PC-9 (cell line): ENCODE measurements at regions not wholly inside any gene's neighbourhood (a gene's known extent, or its start where the extent isn't known, plus 50 kb on each side); places are given as distances from the start of the nearest gene placed in this dataset.

Experiments
- BruUV-seq: library from RNA; stranded (reverse); fragments of 400-500 nt; replicated peaks from 2 replicates; lab custom pipeline; 2021; lab: Mats Ljungman, UMichigan
- CTCF ChIA-PET: fragments of 300-600 bp; sonication (Branson Sonifier 250); formaldehyde crosslinking; loops from one replicate; lab custom pipeline; 2022; ENCODE audit warnings: antibody characterized with exemption; lab: Charles Lee
- POLR2A ChIA-PET: fragments of 300-600 bp; sonication (Branson Sonifier 250); formaldehyde crosslinking; loops from one replicate; lab custom pipeline; 2022; ENCODE audit warnings: antibody characterized with exemption; ENCODE audit not compliant: unreplicated experiment; lab: Charles Lee
- DNase-seq, 2 experiments: peaks; one replicate each; pipeline versions ENCODE4 v3.0.0 to v3.0.0-alpha.2; 2015 to 2022; ENCODE audit warnings: mixed read lengths in 1 of 2
- H2AFZ ChIP-seq: fragments of 200-600 bp; sonication (generic); 2 replicates; pipeline ENCODE4 v1.8.1; 2017; ENCODE audit warnings: antibody characterized with exemption
- H3F3A ChIP-seq: fragments of 200-600 bp; sonication (generic); 2 replicates; pipeline ENCODE4 v1.8.1; 2017; ENCODE audit warnings: antibody characterized with exemption, mild to moderate bottlenecking, low read depth; ENCODE audit not compliant: insufficient read depth
- H3K27ac ChIP-seq: fragments of 200-600 bp; sonication (generic); 2 replicates; pipeline ENCODE4 v1.6.1; 2016; ENCODE audit warnings: mixed run types
- H3K27me3 ChIP-seq: fragments of 200-600 bp; sonication (generic); 2 replicates; pipeline ENCODE4 v1.6.1; 2016; ENCODE audit warnings: low read depth, mixed run types; ENCODE audit not compliant: insufficient read depth
- H3K36me3 ChIP-seq: fragments of 200-600 bp; sonication (generic); 2 replicates; pipeline ENCODE4 v1.6.1; 2016; ENCODE audit warnings: low read depth, mixed run types
- H3K4me1 ChIP-seq: fragments of 200-600 bp; sonication (generic); replicated peaks from 2 replicates; pipeline ENCODE4 v1.6.1; 2016; ENCODE audit warnings: mixed run types; ENCODE audit not compliant: insufficient read depth
- H3K4me2 ChIP-seq: fragments of 200-600 bp; sonication (generic); 2 replicates; pipeline ENCODE4 v1.6.1; 2017; ENCODE audit warnings: mixed run types
- H3K4me3 ChIP-seq: fragments of 200-600 bp; sonication (generic); 2 replicates; pipeline ENCODE4 v1.6.1; 2016; ENCODE audit warnings: mixed run types
- H3K79me2 ChIP-seq: fragments of 200-600 bp; sonication (generic); 2 replicates; pipeline ENCODE4 v1.6.1; 2017; ENCODE audit warnings: low read depth, mixed run types
- H3K9me2 ChIP-seq: fragments of 200-600 bp; sonication (generic); 2 replicates; pipeline ENCODE4 v1.8.1; 2017; ENCODE audit warnings: mild to moderate bottlenecking; ENCODE audit not compliant: insufficient read depth
- H3K9me3 ChIP-seq: fragments of 200-600 bp; sonication (generic); 2 replicates; pipeline ENCODE4 v1.8.1; 2016; ENCODE audit warnings: low read depth; ENCODE audit not compliant: insufficient read depth
- H4K20me1 ChIP-seq: fragments of 200-600 bp; sonication (generic); 2 replicates; pipeline ENCODE4 v1.8.1; 2017; ENCODE audit not compliant: insufficient read depth
- EZH2 ChIP-seq: fragments of 200-600 bp; sonication (generic); IDR thresholded peaks from 2 replicates; pipeline ENCODE4 v1.8.0; 2017; ENCODE audit warnings: antibody characterized with exemption, low read depth
- intact Hi-C: fragments of 100-400 bp; cut with micrococcal nuclease; formaldehyde crosslinking; loops from one replicate; pipeline ENCODE4 v1.10.0; 2022; ENCODE audit not compliant: unreplicated experiment
- TF ChIP-seq, protein P1 (sequence below): fragments of 200-600 bp; sonication (generic); conservative IDR thresholded peaks from 2 replicates; pipeline ENCODE4 v1.6.1; 2017; ENCODE audit warnings: mixed run types, antibody characterized with exemption, mild to moderate bottlenecking, moderate library complexity

DNA sequence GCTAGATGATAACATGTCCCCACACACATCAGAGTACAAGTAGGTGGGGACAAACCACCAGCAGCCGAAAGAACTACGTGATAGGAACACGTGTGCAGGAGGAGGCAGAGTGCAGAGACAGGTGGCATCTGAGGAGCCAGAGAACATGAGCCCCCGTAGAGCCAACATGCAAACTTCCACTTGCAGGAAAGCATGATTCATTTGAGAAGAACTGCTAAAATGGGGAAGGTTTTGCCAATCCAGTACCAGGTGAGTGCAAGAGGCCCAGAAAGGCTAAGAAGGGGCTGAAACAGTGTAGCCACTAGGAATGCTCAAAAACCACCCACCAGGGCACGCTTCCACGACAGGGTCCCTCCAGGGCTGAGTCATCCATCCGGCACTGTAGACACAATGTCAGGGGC, 149.8 kb upstream of the TENM3 start:
- Histone ChIP-seq H3K4me1 (no peaks in the 10 kb centered on the region), H4K20me1 (no peaks in the 10 kb centered on the region), H3K27ac (no peak overlapping the region), H3K9me2 (no peaks in the 10 kb centered on the region), H3K4me2 (no peak overlapping the region), H3K36me3 (no peaks in the 10 kb centered on the region), H2AFZ (no peak overlapping the region), H3K27me3 (no peaks in the 10 kb centered on the region), H3K4me3 (no peak overlapping the region), H3F3A (no peaks in the 10 kb centered on the region), H3K9me3 (no peaks in the 10 kb centered on the region), H3K79me2 (no peaks in the 10 kb centered on the region)
- TF ChIP-seq EZH2 = no peak
- TF ChIP-seq, protein P1, sequence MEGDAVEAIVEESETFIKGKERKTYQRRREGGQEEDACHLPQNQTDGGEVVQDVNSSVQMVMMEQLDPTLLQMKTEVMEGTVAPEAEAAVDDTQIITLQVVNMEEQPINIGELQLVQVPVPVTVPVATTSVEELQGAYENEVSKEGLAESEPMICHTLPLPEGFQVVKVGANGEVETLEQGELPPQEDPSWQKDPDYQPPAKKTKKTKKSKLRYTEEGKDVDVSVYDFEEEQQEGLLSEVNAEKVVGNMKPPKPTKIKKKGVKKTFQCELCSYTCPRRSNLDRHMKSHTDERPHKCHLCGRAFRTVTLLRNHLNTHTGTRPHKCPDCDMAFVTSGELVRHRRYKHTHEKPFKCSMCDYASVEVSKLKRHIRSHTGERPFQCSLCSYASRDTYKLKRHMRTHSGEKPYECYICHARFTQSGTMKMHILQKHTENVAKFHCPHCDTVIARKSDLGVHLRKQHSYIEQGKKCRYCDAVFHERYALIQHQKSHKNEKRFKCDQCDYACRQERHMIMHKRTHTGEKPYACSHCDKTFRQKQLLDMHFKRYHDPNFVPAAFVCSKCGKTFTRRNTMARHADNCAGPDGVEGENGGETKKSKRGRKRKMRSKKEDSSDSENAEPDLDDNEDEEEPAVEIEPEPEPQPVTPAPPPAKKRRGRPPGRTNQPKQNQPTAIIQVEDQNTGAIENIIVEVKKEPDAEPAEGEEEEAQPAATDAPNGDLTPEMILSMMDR = no peak
- intact Hi-C loops = no loop called here
- POLR2A ChIA-PET = no interaction called here
- no peak for DNase-seq
- no TSS peak for BruUV-seq
- CTCF ChIA-PET = no interaction called here

GRCh38 chr4:182093935-182094334, 149.3 kb upstream of the TENM3 start:
- Histone ChIP-seq H2AFZ (no peak overlapping the region), H3K4me2 (no peak overlapping the region), H3F3A (no peaks in the 10 kb centered on the region), H3K9me3 (no peaks in the 10 kb centered on the region), H3K27ac (no peak overlapping the region), H3K36me3 (no peaks in the 10 kb centered on the region), H4K20me1 (no peaks in the 10 kb centered on the region), H3K27me3 (no peaks in the 10 kb centered on the region), H3K79me2 (no peaks in the 10 kb centered on the region), H3K4me3 (no peak overlapping the region), H3K4me1 (no peaks in the 10 kb centered on the region), H3K9me2 (no peaks in the 10 kb centered on the region)
- no TSS peak for BruUV-seq
- DNase-seq = no peak
- intact Hi-C loops = no loop called here
- no peak for TF ChIP-seq EZH2
- TF ChIP-seq, protein P1 = no peak
- POLR2A ChIA-PET = no interaction called here
- CTCF ChIA-PET = no interaction called here

DNA sequence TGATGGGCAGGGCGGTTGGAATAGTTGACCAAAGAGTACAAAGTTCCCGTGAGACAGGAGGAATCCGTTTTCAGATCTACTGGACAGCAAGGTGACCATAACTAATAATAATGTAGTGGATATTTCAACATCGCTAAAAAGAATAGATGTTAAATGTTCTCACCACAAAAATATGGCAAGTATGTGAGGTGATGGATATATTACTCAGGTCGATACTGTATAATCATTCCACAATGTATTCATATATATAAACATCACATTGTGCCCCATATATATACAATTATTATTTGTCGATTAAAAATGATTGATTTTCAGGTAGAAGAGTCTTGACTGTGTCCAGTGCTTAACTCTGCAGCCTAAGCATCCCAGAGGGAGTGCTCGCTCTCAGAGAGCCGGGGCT, 141.6 kb upstream of the TENM3 start:
- DNase-seq = no peak
- no peak overlapping the region for H3K4me2 ChIP-seq
- no peaks in the 10 kb centered on the region for H3K9me3 ChIP-seq
- no peaks in the 10 kb centered on the region for H4K20me1 ChIP-seq
- H3K4me3 ChIP-seq = no peak overlapping the region
- no peaks in the 10 kb centered on the region for H3F3A ChIP-seq
- H3K79me2 ChIP-seq = no peaks in the 10 kb centered on the region
- H3K27ac ChIP-seq = no peak overlapping the region
- intact Hi-C loops = no loop called here
- no peaks in the 10 kb centered on the region for H3K27me3 ChIP-seq
- no peaks in the 10 kb centered on the region for H3K4me1 ChIP-seq
- BruUV-seq = no TSS peak
- H3K9me2 ChIP-seq = no peaks in the 10 kb centered on the region
- no peaks in the 10 kb centered on the region for H3K36me3 ChIP-seq
- H2AFZ ChIP-seq = no peak overlapping the region
- POLR2A ChIA-PET = no interaction called here
- TF ChIP-seq EZH2 = no peak
- TF ChIP-seq, protein P1 = no peak
- CTCF ChIA-PET = no interaction called here
